Thyroid gland (tissue), 4 donors: ENCODE measurements at regions not wholly inside any gene's neighbourhood (a gene's known extent, or its start where the extent isn't known, plus 50 kb on each side); places are given as distances from the start of the nearest gene placed in this dataset.

Experiments
- CTCF ChIP-seq, 6 experiments: fragments of 200-600 bp in 3 of 6; fragments of 450-650 bp in 3 of 6; sonication (generic) in 3 of 6; IDR thresholded peaks; one replicate each; pipeline ENCODE4 v1.5.1; 2016 to 2019; ENCODE audit warnings: antibody characterized with exemption in 6 of 6, mild to moderate bottlenecking in 2 of 6, inconsistent platforms in 1 of 6, moderate library complexity in 1 of 6
- POLR2A ChIP-seq, 2 donors: fragments of 450-650 bp; IDR thresholded peaks; one replicate each; pipeline ENCODE4 v1.6.1; 2017; ENCODE audit warnings: antibody characterized with exemption in 2 of 2, mild to moderate bottlenecking in 2 of 2, moderate library complexity in 1 of 2

- TF ChIP-seq POLR2A (IDR thresholded peaks at IDR 0.05): no peak
- TF ChIP-seq CTCF (IDR thresholded peaks at IDR 0.05): no peak
Measured at GRCh38 chr3:153373606-153374005, 211.6 kb downstream of the RAP2B start.
